NCI-H1105 treated with DMSO at 0.1 percent for 48 hours (cell line): ENCODE measurements at regions not wholly inside any gene's neighbourhood (a gene's known extent, or its start where the extent isn't known, plus 50 kb on each side); places are given as distances from the start of the nearest gene placed in this dataset.
A peak's percentile ranks its signal among the peaks of the same experiment; 100 is the strongest.
"Not testable (repeated sequence)": the region's sequence is repeated elsewhere in the genome, so short reads cannot be mapped to it uniquely, and the experiment has no call there.

Experiments
- DNase-seq: peaks from one replicate; lab custom pipeline; 2025; lab: John Stamatoyannopoulos, UW

GRCh38 chr14:99995700-99996356 is 69.4 kb upstream of the EVL start:
- peak; percentile 15 for DNase-seq

GRCh38 chr14:99996951-99997571 is 68.2 kb upstream of the EVL start:
- DNase-seq, result no peak

GRCh38 chr14:100000398-100000797 is 64.8 kb upstream of the EVL start:
- not testable (repeated sequence) for DNase-seq

- no peak for DNase-seq
Observed at GRCh38 chr14:100004392-100004791, 60.8 kb upstream of the EVL start.

GRCh38 chr14:100007254-100007653 is 58.0 kb upstream of the EVL start:
- no peak for DNase-seq

- not testable (repeated sequence) for DNase-seq
Observed at GRCh38 chr14:100009802-100010201, 55.4 kb upstream of the EVL start.

GRCh38 chr14:100010679-100011078 is 54.5 kb upstream of the EVL start:
- DNase-seq, result no peak

GRCh38 chr14:100011628-100012325 is 53.4 kb upstream of the EVL start:
- no peak for DNase-seq

GRCh38 chr14:100012478-100013327 is 52.5 kb upstream of the EVL start:
- no peak for DNase-seq

GRCh38 chr14:100015251-100015655 is 50.0 kb upstream of the EVL start:
- no peak for DNase-seq
